Hepatic stellate cell (primary cell): ENCODE measurements at regions not wholly inside any gene's neighbourhood (a gene's known extent, or its start where the extent isn't known, plus 50 kb on each side); places are given as distances from the start of the nearest gene placed in this dataset.

Source experiments
- DNase-seq: peaks from one replicate; pipeline ENCODE4 v3.0.0; 2011; ENCODE audit warnings: low spot score

DNA sequence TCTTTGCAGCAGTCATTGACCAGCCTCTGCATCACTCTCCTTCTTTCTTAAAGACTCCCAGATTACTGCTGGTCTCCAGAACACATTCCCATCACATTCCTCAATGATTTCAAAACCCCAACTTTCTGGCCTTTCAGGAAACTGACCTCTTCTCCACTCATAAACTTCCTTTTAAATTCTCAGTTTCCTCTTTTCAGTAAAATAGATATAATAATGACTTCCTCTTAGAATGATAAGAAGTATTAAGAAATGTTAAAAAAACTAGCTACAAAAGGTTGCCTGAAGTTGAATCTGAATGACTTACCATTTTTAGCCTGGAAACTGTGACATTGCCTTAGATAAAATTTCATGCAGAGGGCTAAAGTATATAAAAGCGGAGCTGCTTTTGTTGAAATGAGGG, 239.3 kb downstream of the OGFRL1 start:
- no peak for DNase-seq

DNA sequence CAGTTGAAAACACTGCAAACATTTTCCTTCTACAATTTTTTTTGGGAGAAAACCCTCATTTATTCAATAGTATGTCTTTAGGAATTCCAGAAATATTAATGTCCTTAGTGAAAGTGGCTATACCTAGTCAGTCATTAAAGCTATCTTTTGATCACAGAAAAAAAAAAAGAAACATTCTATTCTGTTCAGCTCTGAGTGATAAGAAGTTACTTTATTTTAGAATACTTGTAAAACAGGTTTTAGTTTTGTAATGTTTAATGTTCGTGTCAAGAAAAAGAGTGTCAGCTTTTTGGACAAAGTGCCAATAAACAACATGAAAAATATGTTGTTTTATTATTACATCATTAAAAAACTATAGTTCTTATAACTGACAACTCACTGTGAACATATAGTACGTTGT, 240.4 kb downstream of the OGFRL1 start:
- DNase-seq = no peak

DNA sequence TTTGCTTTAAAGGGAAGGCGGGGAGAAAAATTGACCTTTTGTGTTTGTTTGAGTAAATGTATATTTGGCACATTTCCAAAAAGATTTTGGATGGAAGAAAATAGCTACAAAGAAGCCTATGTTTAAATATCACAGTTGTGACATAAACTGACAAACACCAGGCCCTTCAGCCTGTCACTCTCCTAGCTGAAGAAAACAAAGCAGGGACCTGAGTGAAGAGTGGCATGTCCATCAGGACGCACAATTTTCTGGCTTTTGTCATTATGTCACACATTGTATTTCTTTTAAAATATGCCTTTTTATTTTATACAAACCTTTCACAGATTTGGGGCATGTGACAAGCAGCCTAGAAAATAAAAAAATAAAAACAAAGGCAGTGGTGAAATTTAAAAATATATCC, 241.2 kb downstream of the OGFRL1 start:
- no peak for DNase-seq

DNA sequence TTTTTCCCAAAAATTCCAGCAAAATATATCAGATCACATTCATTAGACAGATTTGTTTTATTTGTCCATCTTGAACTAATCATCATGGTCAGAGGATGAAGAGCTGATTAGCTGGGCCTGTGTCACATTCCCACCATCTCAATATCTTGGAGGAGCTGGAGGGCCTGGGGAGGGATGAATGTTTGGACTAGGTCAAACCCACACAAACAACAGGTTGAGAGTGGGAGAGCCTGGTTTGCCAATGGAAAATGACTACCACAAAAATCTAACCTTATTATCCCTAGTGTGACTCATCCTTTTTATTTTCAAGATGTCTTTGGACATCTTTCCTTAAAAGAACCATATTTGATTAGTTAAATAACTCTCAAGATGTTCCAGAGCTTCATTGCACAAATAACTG, 242.4 kb downstream of the OGFRL1 start:
- DNase-seq = no peak

DNA sequence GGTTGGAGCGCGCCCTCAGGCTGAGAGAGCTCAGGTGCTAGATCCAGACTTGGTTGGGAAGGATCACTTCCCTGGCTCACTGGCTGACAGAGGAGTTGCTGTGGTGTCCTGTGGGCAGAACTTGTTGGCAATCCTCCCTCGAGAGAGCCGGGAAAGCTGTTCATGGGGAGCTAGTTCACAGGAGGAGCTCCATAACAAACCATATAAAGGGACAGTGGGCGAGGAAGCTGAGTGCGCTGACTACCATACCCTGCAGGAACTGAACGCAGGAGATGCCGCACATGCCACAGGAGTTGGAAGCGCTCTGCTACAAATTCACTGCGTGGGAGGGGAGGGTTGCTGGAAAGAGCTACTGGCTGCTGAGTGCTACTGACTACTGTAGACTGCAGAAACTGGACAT, 243.2 kb downstream of the OGFRL1 start:
- DNase-seq = no peak

DNA sequence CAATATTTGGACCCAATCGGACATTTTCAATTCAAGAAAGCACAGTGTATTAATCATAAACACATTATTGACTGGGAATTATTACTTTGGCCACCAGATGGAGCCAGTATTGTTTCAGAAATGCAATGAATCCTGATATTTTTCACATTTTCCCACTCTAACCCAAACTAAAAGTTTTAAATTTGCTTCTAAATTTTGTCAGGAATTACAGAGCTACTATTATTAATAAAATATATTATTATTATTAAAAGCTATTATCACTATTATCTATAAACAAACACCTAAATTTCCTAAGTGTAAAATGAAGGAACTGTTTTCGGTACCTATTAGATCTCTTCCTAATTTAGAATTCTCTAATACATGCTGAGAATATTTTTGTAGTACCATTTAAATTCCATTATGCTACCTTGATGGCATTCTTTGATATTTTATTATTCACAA, 245.3 kb downstream of the OGFRL1 start:
- DNase-seq = peak; percentile 15

DNA sequence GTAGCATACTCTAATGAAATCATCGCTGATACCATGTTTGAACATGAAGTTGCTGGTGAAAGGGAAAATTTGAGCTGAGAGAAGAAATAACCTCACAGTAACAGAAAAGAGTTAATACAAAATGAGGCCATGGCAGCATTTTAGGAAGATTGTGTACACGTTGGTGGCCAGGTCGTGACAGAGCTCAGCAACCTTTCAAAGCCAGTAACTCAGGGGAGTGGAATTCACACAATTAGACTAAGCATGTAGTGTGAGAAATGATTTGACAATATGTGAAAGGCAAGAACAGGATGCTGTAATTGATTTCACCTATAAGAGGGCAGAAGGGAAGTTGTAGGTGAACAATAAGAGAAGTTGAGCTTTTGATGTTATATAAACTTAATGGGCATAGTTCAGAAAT, 246.3 kb downstream of the OGFRL1 start:
- DNase-seq = no peak

DNA sequence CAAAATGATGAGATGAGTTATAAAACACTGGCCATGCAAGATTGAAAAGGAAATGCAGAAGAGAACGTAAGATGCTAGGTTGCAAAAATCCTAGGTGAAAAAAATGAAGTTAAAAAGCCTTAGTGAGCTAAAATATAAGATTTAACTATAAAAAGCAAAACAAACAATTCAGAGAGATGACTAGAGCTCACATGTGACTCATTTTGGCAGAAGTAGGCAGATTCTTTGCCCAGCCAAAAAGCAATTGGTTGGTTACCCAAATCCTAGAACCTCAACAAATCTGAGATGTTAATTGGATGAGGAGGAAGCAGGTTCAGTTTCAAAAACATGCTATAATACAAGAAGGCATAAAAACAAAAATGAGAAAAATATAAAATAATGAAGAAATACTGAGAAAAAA, 249.1 kb downstream of the OGFRL1 start:
- peak; percentile 36 for DNase-seq

DNA sequence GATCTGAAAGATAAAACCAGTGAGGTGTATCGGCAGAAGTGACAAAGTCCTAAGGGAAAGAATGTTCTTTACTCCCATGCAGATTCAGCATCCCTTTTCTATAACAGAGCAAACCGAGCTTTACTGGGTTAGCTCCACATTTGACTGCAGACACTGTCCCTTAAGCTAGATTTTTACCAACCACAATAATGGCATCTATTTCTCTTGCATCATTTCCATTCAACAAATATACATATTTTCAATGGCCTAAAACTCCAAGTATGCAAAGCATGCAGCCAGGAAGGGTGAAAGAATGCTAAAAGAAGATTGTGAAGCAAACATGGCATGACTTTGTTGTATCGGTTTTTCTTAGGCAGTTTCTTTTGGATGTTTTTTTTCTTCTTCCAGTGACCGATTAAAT, 255.4 kb downstream of the OGFRL1 start:
- peak; percentile 17 for DNase-seq

DNA sequence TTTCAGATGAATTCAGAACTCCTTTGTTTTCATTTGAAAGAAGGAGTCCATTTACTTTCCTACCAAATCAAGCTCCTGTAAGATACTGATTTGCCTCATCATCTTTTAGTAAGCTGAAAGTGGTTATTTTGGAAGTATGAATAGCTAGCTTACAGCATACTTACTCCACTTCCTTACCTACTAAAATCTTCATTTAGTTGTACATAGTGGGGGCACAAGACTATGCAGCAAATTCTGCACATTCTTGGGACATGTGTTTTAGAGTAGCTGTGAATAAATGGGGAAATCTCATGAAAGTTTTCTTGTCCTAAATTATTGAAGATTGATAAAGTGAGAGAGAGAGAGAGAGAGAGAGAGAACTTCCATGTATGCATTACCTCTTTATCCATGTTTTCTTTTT, 256.3 kb downstream of the OGFRL1 start:
- DNase-seq = no peak

DNA sequence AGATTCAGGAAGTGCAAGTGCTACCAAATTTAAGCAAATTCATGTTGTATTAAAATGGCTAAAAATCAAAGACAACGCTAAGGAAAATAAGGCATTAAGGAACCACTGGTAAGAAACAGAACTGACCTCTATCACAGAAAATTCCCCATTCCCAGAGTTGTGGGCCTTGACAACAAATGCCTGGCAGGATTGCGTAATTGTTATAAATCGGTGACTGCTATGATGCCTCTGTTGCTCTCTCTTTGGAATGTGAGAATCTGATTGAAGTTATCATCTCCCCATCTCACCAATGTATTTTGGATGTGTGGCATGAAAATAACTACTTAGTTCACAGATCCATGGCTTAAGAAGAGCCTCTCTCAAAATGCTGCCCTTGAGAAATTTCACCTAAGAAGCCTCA, 257.3 kb downstream of the OGFRL1 start:
- DNase-seq = no peak

DNA sequence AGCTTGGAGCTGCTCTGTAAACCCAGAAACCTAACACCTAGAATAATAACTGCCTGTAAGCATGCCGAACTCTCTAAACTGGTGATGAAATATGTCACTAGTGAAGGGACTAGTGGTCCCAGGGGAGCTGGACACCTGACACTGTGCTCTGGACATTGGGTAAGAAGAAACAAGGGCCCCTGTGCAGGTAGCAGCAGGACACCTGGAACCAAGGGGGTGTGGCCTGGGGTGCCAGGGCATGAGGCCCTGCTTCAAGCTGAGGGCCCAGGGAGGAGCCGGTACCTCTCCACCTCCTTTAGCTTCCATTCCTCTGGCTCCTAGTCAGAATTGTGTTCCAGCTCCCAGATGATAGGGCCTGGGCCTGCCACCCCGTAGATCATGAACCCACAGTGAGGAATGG, 263.2 kb downstream of the OGFRL1 start:
- DNase-seq = no peak

DNA sequence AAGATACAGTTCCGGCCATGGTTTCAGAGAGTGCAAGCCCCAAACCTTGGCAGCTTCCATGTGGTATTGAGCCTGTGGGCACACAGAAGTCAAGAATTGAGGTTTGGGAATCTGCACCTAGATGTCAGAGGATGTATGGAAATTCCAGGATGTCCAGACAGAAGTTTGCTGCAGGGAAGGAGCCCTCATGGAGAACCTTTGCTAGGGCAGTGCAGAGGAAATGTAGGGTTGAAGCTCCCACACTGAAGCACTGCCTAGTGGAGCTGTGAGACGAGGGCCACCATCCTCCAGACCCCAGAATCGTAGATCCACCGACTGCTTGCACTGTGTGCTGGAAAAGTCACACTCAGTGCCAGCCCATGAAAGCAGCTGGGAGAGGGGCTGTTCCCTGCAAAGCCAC, 267.5 kb downstream of the OGFRL1 start:
- DNase-seq = no peak

DNA sequence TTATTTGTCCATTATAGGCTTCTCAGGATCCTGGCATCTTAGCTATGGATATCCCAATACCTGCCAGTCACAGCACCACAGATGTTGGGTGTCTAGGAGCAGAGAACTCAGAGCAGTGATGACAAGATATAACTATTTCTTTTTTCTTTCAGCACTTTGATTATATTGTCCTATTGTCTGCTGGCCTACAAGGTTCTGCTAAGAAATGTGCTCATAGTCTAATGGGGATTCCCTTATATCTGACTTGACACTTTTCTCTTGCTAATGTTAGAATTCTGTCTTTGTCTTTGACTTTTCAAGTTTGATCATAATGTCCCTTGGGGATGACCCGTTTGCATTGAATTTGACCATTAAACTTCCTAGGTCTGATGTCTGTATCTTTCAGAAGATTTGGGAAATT, 270.4 kb downstream of the OGFRL1 start:
- DNase-seq = no peak

DNA sequence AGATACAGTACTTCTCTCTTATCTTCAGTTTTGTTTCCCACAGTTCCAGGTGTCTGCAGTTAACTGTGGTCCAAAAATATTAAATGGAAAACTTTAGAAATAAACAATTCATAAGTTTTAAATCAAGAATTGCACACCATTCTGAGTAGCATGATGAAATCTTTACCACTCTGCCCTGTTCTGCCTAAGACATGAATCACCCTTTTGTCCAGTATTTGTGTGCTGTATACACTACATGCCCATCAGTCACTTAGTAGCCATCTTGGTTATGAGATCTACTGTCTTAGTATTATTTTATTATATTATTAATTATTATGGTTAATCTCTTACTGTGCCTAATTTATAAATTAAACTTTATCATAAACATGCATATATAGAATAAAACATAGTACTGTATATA, 279.0 kb downstream of the OGFRL1 start:
- no peak for DNase-seq

DNA sequence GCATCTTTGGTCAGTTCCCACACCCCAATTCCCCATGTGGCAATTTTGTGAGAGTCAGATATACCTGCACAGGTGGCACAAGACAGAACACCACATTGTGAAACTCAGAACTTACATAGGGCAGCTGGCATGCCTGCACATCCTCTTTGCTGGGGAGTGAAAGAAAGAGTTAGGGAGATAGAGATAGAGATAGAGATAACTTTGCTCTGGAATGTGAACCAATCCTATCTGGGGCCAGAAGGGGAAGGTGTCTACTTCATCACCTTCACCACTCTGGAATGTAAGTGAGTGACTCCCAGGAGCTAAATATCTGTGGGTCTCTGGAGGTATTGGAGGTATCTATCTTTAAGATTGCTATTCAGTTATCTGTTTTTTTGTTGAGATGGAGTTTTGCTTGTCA, 289.2 kb downstream of the OGFRL1 start:
- DNase-seq = no peak

DNA sequence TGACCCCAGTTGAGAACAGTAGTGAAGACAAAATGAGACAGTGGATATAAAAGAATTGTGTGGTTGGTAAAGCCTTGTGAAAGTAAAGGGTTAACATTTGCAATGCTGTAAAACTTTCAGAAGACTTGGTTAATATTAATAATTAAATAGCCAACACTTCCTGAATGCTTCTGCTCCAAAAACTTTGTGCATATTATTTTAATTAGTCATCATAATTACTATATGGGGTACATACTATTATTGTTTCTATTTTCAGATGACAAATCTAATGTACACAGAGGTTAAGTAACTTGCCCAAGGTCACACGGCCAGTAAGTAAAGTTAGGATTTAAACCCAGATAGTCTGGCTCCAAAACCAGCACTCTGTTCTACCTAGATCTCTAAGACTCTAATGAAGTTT, 291.3 kb downstream of the OGFRL1 start:
- no peak for DNase-seq

DNA sequence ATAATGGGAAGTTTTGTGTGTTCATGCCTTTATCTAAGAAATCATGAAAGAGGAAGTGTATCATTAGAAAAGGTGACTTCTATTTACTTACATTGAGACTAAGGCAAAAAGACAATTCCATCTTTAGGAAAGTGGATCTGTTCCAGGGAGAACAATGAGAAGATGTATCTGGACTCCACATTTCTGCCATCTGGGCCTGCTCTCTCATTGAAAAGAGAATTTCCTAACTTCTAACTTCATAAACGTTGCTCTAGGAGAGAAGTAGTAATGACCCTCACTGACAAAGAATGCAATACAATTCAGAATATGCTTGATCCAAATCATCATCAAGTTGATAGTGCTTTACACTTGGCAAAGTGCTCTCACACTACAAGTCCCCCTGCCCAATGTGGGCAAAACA, 294.2 kb downstream of the OGFRL1 start:
- no peak for DNase-seq

DNA sequence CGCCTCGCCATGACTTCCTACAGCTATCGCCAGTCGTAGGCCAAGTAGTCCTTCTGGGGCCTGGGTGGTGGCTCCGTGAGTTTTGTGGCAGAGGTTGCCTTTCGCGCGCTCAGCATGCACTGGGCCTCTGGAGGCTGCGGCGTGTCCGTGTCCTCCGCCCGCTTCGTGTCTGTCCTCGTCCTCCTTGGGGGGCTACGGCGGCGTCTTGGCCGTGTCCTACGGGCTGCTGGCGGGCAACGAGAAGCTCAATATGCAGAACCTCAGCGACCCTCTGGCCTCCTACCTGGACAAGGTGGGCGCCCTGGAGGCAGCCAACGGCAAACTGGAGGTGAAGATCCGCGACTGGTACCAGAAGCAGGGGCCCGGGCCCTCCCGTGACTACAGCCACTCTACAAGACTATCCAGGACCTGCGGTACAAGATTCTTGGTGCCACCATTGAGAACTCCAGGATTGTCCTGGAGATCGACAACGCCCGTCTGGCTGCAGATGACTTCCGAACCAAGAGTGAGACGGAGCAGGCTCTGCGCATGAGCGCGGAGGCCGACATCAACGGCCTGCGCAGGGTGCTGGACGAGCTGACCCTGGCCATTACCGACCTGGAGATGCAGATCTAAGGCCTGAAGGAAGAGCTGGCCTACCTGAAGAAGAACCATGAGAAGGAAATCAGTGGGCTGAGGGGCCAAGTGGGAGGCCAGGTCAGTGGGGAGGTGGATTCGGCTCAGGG, 296.3 kb downstream of the OGFRL1 start:
- DNase-seq = no peak

DNA sequence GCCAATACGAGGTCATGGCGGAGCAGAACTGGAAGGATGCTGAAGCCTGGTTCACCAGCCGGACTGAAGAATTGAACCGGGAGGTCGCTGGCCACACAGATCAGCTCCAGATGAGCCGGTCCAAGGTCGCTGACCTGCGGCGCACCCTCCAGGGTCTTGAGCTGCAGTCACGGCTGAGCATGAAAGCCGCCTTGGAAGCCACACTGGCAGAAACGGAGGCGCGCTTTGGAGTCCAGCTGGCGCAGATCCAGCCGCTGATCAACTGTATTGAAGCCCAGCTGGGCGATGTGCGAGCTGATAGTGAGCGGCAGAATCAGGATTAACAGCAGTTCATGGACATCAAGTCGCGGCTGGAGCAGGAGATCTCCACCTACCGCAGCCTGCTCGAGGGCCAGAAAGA, 296.9 kb downstream of the OGFRL1 start:
- no peak for DNase-seq

DNA sequence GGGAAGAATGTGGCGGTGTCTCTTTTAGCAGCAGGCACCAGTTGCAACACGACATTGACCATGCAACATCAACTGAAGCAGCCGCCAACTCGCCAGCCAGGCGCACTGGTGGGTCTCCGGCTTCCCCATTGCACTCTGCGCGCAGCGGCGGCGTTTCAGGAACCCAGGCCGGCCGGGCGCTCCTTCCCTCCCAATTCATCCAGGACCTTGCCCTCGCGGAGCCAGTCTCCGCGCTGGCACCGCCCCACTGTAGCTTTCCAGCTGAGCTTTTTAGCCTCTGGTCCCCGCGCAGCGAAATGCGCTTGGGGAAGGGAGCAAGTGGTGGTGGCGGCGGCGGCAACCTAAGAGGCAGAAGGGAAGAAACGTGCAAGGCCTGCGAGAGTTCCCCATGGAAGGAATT, 297.9 kb upstream of the RIMS1 start:
- no peak for DNase-seq

DNA sequence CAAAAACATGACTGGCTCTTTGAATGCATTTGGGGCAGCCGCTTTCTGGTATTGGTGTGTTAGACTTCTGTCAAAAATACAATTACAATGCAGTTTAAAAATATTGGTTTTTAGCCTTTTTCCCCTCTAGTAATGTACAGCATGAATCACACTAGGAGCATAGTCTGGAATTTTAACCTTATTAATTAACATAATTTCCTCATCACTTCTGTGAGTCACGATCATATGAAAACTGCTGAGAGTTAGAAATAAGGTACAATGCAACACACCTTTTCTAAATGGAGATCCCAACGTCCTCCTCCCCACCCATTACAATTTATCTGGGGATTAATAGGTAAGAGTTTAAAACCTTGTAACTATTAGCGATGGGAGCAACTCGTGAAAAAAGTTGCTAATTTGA, 297.1 kb upstream of the RIMS1 start:
- no peak for DNase-seq

DNA sequence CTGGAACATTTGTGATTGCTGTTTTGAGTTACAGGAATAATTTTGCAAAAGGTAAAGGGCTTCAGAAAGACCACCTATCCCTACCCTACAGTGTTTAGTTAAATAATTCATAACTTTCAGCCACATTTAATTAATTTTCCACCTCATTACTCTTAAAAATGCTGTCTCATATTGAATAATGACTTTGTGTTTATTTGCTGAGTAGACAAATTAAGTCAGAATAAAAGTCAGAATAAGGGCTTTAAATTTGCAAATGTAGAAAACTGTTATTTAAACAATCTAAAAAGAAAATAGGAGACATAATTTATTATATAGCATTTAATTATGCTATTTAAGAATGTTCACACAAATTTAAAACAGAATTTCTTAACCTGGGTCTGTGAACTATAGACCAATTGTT, 293.7 kb upstream of the RIMS1 start:
- DNase-seq = no peak

DNA sequence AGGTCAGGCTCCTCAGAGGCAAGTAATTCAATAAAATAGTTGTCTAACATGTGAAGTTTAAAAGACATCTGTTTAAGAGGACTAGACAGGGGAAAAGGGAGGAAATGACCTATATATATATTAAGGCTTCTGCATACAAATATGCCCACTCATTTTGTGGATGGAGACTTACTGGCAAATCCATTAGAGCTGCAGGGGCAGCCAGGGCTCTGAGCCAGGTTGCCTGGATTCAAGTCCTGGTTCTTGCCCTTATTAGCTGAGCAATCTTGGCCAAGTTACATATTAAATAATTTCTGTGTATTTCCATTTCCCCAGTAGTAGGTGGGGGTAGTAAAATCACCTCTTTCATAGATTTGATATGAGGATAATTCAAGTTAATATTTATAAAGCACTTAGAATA, 287.0 kb upstream of the RIMS1 start:
- DNase-seq = no peak
